Activated CD8-positive, alpha-beta memory T cell treated with anti-CD3 and anti-CD28 coated beads, Interleukin-2, amount 50 U/mL, for 24 hours (primary cell): ENCODE measurements at regions not wholly inside any gene's neighbourhood (a gene's known extent, or its start where the extent isn't known, plus 50 kb on each side); places are given as distances from the start of the nearest gene placed in this dataset.

ENCODE experiments used
- DNase-seq: peaks from one replicate; pipeline ENCODE4 v3.0.0-alpha.2; 2020; ENCODE audit errors: extremely low read depth

- no peak for DNase-seq
Measured at GRCh38 chr10:3992382-3993178, 207.6 kb upstream of the KLF6 start.

GRCh38 chr10:3990307-3990706, 205.3 kb upstream of the KLF6 start:
- no peak for DNase-seq

- DNase-seq: no peak
Measured at GRCh38 chr10:3987143-3987974, 202.3 kb upstream of the KLF6 start.

- no peak for DNase-seq
Measured at GRCh38 chr10:3986493-3987142, 201.6 kb upstream of the KLF6 start.

- DNase-seq: no peak
Measured at GRCh38 chr10:3982746-3983442, 197.9 kb upstream of the KLF6 start.

- DNase-seq: no peak
Measured at GRCh38 chr10:3981300-3981699, 196.3 kb upstream of the KLF6 start.

GRCh38 chr10:3980660-3981059, 195.7 kb upstream of the KLF6 start:
- no peak for DNase-seq

- no peak for DNase-seq
Measured at GRCh38 chr10:3980144-3980543, 195.1 kb upstream of the KLF6 start.

- no peak for DNase-seq
Measured at GRCh38 chr10:3978761-3979160, 193.8 kb upstream of the KLF6 start.

GRCh38 chr10:3978174-3978573, 193.2 kb upstream of the KLF6 start:
- no peak for DNase-seq

GRCh38 chr10:3977761-3978160, 192.8 kb upstream of the KLF6 start:
- DNase-seq: no peak

GRCh38 chr10:3976718-3977117, 191.7 kb upstream of the KLF6 start:
- DNase-seq: no peak

GRCh38 chr10:3976171-3976570, 191.2 kb upstream of the KLF6 start:
- no peak for DNase-seq

GRCh38 chr10:3975016-3975415, 190.0 kb upstream of the KLF6 start:
- DNase-seq: no peak

GRCh38 chr10:3972460-3973301, 187.7 kb upstream of the KLF6 start:
- no peak for DNase-seq

- no peak for DNase-seq
Measured at GRCh38 chr10:3971713-3972112, 186.7 kb upstream of the KLF6 start.

- DNase-seq: no peak
Measured at GRCh38 chr10:3969876-3970666, 185.1 kb upstream of the KLF6 start.

- no peak for DNase-seq
Measured at GRCh38 chr10:3968727-3969126, 183.7 kb upstream of the KLF6 start.

GRCh38 chr10:3964516-3964915, 179.5 kb upstream of the KLF6 start:
- no peak for DNase-seq

- no peak for DNase-seq
Measured at GRCh38 chr10:3963191-3963673, 178.2 kb upstream of the KLF6 start.
